ENCODE measurements at regions not wholly inside any gene's neighbourhood (a gene's known extent, or its start where the extent isn't known, plus 50 kb on each side); places are given as distances from the start of the nearest gene placed in this dataset.
"Not testable (repeated sequence)": the region's sequence is repeated elsewhere in the genome, so short reads cannot be mapped to it uniquely, and the experiment has no call there.

GRCh38 chr17:26731005-26731921 lies 562.7 kb upstream of the WSB1 start:
- Histone ChIP-seq H3K27me3 (ENCODE audit: insufficient read depth, poor library complexity, severe bottlenecking) (no peaks in the 10 kb centered on the region), H3K9me3 (ENCODE audit: severe bottlenecking) (no peaks in the 10 kb centered on the region), H3K27ac (ENCODE audit: poor library complexity, severe bottlenecking) (no peak overlapping the region), H3K4me3 (ENCODE audit: severe bottlenecking) (no peak overlapping the region), H3K4me1 (ENCODE audit: insufficient read depth, poor library complexity, severe bottlenecking) (no peaks in the 10 kb centered on the region), H3K36me3 (ENCODE audit: low read depth) (no peaks in the 10 kb centered on the region)
- TF ChIP-seq CTCF (IDR thresholded peaks at IDR 0.05; ENCODE audit: poor library complexity, severe bottlenecking) = no peak
- no peak for ATAC-seq (ENCODE audit: low read depth)
- no peak for DNase-seq (ENCODE audit: low spot score)

- DNase-seq (ENCODE audit: low spot score); H3K27ac ChIP-seq (ENCODE audit: poor library complexity, severe bottlenecking); H3K9me3 ChIP-seq (ENCODE audit: severe bottlenecking); H3K27me3 ChIP-seq (ENCODE audit: insufficient read depth, poor library complexity, severe bottlenecking); ATAC-seq (ENCODE audit: low read depth); H3K4me3 ChIP-seq (ENCODE audit: severe bottlenecking); H3K4me1 ChIP-seq (ENCODE audit: insufficient read depth, poor library complexity, severe bottlenecking); H3K36me3 ChIP-seq (ENCODE audit: low read depth): not testable (repeated sequence)
Measured at GRCh38 chr17:26731926-26732325, 562.0 kb upstream of the WSB1 start.

- not testable (repeated sequence) for DNase-seq (ENCODE audit: low spot score); H3K27me3 ChIP-seq (ENCODE audit: insufficient read depth, poor library complexity, severe bottlenecking); H3K4me3 ChIP-seq (ENCODE audit: severe bottlenecking); H3K36me3 ChIP-seq (ENCODE audit: low read depth); H3K4me1 ChIP-seq (ENCODE audit: insufficient read depth, poor library complexity, severe bottlenecking); H3K9me3 ChIP-seq (ENCODE audit: severe bottlenecking); H3K27ac ChIP-seq (ENCODE audit: poor library complexity, severe bottlenecking); ATAC-seq (ENCODE audit: low read depth)
Measured at GRCh38 chr17:26734775-26735174, 559.1 kb upstream of the WSB1 start.

- not testable (repeated sequence) for H3K27me3 ChIP-seq (ENCODE audit: insufficient read depth, poor library complexity, severe bottlenecking); H3K4me1 ChIP-seq (ENCODE audit: insufficient read depth, poor library complexity, severe bottlenecking); H3K27ac ChIP-seq (ENCODE audit: poor library complexity, severe bottlenecking); H3K4me3 ChIP-seq (ENCODE audit: severe bottlenecking); H3K36me3 ChIP-seq (ENCODE audit: low read depth); DNase-seq (ENCODE audit: low spot score); ATAC-seq (ENCODE audit: low read depth); H3K9me3 ChIP-seq (ENCODE audit: severe bottlenecking)
Measured at GRCh38 chr17:26735977-26736376, 557.9 kb upstream of the WSB1 start.

GRCh38 chr17:26765860-26766709 lies 527.8 kb upstream of the WSB1 start:
- no peak overlapping the region for H3K4me3 ChIP-seq (ENCODE audit: severe bottlenecking)
- DNase-seq (ENCODE audit: low spot score) = peak; percentile 19
- no peak overlapping the region for H3K27ac ChIP-seq (ENCODE audit: poor library complexity, severe bottlenecking)
- H3K36me3 ChIP-seq (ENCODE audit: low read depth) = no peaks in the 10 kb centered on the region
- no peak for ATAC-seq (ENCODE audit: low read depth)
- H3K27me3 ChIP-seq (ENCODE audit: insufficient read depth, poor library complexity, severe bottlenecking) = peaks cover 4% of the 10 kb centered on the region
- no peak for TF ChIP-seq CTCF (IDR thresholded peaks at IDR 0.05; ENCODE audit: poor library complexity, severe bottlenecking)
- H3K9me3 ChIP-seq (ENCODE audit: severe bottlenecking) = no peaks in the 10 kb centered on the region
- H3K4me1 ChIP-seq (ENCODE audit: insufficient read depth, poor library complexity, severe bottlenecking) = no peaks in the 10 kb centered on the region

GRCh38 chr17:26766743-26767142 lies 527.2 kb upstream of the WSB1 start:
- H3K4me1 ChIP-seq (ENCODE audit: insufficient read depth, poor library complexity, severe bottlenecking) = no peaks in the 10 kb centered on the region
- H3K36me3 ChIP-seq (ENCODE audit: low read depth) = no peaks in the 10 kb centered on the region
- no peak for DNase-seq (ENCODE audit: low spot score)
- no peak for ATAC-seq (ENCODE audit: low read depth)
- TF ChIP-seq CTCF (IDR thresholded peaks at IDR 0.05; ENCODE audit: poor library complexity, severe bottlenecking) = no peak
- H3K27me3 ChIP-seq (ENCODE audit: insufficient read depth, poor library complexity, severe bottlenecking) = peaks cover 4% of the 10 kb centered on the region
- H3K4me3 ChIP-seq (ENCODE audit: severe bottlenecking) = no peak overlapping the region
- H3K27ac ChIP-seq (ENCODE audit: poor library complexity, severe bottlenecking) = no peak overlapping the region
- H3K9me3 ChIP-seq (ENCODE audit: severe bottlenecking) = no peaks in the 10 kb centered on the region
